ENCODE measurements at regions not wholly inside any gene's neighbourhood (a gene's known extent, or its start where the extent isn't known, plus 50 kb on each side); places are given as distances from the start of the nearest gene placed in this dataset.

DNA sequence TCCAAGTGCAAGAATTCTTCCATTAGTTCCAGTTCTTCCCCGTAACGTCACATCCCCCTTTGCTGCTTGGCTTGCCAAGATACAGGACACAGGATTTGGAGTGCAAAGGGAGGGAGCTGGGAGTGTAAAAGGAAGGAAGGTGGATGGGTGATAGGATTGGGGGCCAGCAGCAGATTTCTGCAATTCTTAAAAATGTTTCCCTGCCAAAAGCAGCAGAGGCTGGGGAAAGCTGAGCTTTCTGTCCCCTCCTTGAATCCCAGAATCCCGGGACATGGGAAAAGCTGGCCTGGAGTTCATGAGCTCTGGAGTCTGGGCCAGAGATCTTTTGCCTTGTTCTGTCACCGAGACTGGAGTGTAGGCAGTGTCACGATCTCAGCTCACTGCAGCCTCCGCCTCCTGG, 60.0 kb upstream of the EPB41L1 start:
- ATAC-seq (no peak), DNase-seq (no peak)
- no peaks in the 10 kb centered on the region for H3K9me3 ChIP-seq (ENCODE audit: low read length)
- POLR2A ChIA-PET (ENCODE audit: unreplicated experiment), result interaction anchor here (0.6 kb wide), 1 partner anchor 8 kb away, joined by 17 read pairs; no protein-coding TSS in a partner anchor
- H3K9ac ChIP-seq (ENCODE audit: low read length), result no peak overlapping the region
- H3K4me3 ChIP-seq (ENCODE audit: low read length), result peak overlapping the region; percentile 82
- CTCF ChIA-PET, result interaction anchor here (0.6 to 1.3 kb wide), 2 partner anchors 44 to 100 kb away, joined by 3 read pairs; no protein-coding TSS in a partner anchor
- BruUV-seq (replicated peaks), result no TSS peak
- H3K36me3 ChIP-seq (ENCODE audit: low read depth, low read length), result no peaks in the 10 kb centered on the region
- intact Hi-C loops (cut with micrococcal nuclease), result no loop called here
- no peak overlapping the region for H3K27ac ChIP-seq (ENCODE audit: low read length)
- peak overlapping the region; percentile 95 for H3K4me2 ChIP-seq (ENCODE audit: low read length)
- no peaks in the 10 kb centered on the region for H3K27me3 ChIP-seq (ENCODE audit: low read length)
- 0 out of 2 replicates have a peak, but pooled peaks cover 9% of the 10 kb centered on the region for H3K79me2 ChIP-seq (ENCODE audit: low read length)
- no peaks in the 10 kb centered on the region for H4K20me1 ChIP-seq (ENCODE audit: low read length)
- no peaks in the 10 kb centered on the region for H3K9me2 ChIP-seq (replicated peaks; ENCODE audit: low read length)
- H3F3A ChIP-seq (ENCODE audit: low read length, unreplicated experiment), result no peaks in the 10 kb centered on the region
- TF ChIP-seq, protein P1, sequence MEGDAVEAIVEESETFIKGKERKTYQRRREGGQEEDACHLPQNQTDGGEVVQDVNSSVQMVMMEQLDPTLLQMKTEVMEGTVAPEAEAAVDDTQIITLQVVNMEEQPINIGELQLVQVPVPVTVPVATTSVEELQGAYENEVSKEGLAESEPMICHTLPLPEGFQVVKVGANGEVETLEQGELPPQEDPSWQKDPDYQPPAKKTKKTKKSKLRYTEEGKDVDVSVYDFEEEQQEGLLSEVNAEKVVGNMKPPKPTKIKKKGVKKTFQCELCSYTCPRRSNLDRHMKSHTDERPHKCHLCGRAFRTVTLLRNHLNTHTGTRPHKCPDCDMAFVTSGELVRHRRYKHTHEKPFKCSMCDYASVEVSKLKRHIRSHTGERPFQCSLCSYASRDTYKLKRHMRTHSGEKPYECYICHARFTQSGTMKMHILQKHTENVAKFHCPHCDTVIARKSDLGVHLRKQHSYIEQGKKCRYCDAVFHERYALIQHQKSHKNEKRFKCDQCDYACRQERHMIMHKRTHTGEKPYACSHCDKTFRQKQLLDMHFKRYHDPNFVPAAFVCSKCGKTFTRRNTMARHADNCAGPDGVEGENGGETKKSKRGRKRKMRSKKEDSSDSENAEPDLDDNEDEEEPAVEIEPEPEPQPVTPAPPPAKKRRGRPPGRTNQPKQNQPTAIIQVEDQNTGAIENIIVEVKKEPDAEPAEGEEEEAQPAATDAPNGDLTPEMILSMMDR (conservative IDR thresholded peaks at IDR 0.05; ENCODE audit: low read depth, low read length), result no peak
- TF ChIP-seq EZH2phosphoT487 (IDR thresholded peaks at IDR 0.05; ENCODE audit: borderline replicate concordance, low read length) (no peak), EZH2 (IDR thresholded peaks at IDR 0.05; ENCODE audit: low read length, unreplicated experiment) (no peak)
- H2AFZ ChIP-seq (ENCODE audit: low read length), result peak overlapping the region; percentile 94
- H3K4me1 ChIP-seq (ENCODE audit: insufficient read depth, low read length), result peaks cover 18% of the 10 kb centered on the region

GRCh38 chr20:36096435-36096834, 58.1 kb upstream of the EPB41L1 start:
- H3K4me2 ChIP-seq (ENCODE audit: low read length), result no peak overlapping the region
- H3K9me3 ChIP-seq (ENCODE audit: low read length), result no peaks in the 10 kb centered on the region
- H3K4me3 ChIP-seq (ENCODE audit: low read length), result no peak overlapping the region
- no peak overlapping the region for H3K27ac ChIP-seq (ENCODE audit: low read length)
- DNase-seq (no peak), ATAC-seq (no peak)
- intact Hi-C loops (cut with micrococcal nuclease), result no loop called here
- no TSS peak for BruUV-seq (replicated peaks)
- H4K20me1 ChIP-seq (ENCODE audit: low read length), result no peaks in the 10 kb centered on the region
- peaks cover 14% of the 10 kb centered on the region for H3K4me1 ChIP-seq (ENCODE audit: insufficient read depth, low read length)
- H3K36me3 ChIP-seq (ENCODE audit: low read depth, low read length), result no peaks in the 10 kb centered on the region
- H3K79me2 ChIP-seq (ENCODE audit: low read length), result 0 out of 2 replicates have a peak, but pooled peaks cover 9% of the 10 kb centered on the region
- H3K9ac ChIP-seq (ENCODE audit: low read length), result no peak overlapping the region
- H3K27me3 ChIP-seq (ENCODE audit: low read length), result no peaks in the 10 kb centered on the region
- CTCF ChIA-PET, result interaction anchor here (0.7 kb wide), 1 partner anchor 42 kb away, joined by 4 read pairs; no protein-coding TSS in a partner anchor
- H2AFZ ChIP-seq (ENCODE audit: low read length), result no peak overlapping the region
- POLR2A ChIA-PET (ENCODE audit: unreplicated experiment), result no interaction called here
- TF ChIP-seq EZH2 (IDR thresholded peaks at IDR 0.05; ENCODE audit: low read length, unreplicated experiment) (no peak), EZH2phosphoT487 (IDR thresholded peaks at IDR 0.05; ENCODE audit: borderline replicate concordance, low read length) (no peak)
- TF ChIP-seq, protein P1 (conservative IDR thresholded peaks at IDR 0.05; ENCODE audit: low read depth, low read length), result no peak
- H3K9me2 ChIP-seq (replicated peaks; ENCODE audit: low read length), result no peaks in the 10 kb centered on the region
- H3F3A ChIP-seq (ENCODE audit: low read length, unreplicated experiment), result no peaks in the 10 kb centered on the region

DNA sequence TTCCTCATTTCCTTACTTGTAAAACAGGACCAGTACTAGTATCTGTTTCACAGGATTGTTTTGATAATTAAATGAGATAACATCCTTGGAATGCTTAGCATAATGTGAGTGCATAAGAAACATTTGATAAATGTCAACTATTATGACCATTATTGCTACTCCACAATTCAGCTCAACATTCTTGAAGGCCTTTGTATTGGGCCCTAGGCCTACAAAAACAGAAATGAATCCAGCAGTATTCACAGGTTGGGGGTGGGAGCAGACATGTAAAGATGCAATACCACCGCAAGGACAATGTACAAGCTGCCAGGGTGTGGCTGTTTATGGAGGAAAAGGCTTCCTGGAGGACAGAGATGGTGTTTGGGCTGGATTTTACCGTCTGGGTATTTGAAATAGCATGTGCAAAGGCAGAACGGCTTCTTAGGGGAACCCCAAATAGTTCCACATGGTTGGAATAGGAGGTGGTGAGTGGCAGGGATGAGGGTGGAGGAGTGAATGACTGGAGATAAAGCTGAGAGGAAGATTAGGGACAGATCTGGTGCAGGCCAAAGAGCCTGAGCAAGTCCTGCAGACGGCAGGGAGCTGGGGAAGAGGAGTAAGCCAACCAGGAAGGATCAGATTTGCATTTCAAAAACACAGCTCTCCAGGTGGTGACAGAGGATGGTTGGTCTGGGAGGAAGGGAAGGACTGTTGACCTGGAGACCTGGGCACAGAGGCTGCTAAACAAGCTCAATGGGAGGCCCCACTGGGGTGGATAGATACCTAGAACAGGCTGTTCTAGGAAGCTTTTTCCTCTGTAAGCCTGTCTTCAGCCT, 57.0 kb upstream of the EPB41L1 start:
- no peaks in the 10 kb centered on the region for H3K9me2 ChIP-seq (replicated peaks; ENCODE audit: low read length)
- H3F3A ChIP-seq (ENCODE audit: low read length, unreplicated experiment), result no peaks in the 10 kb centered on the region
- ChIA-PET POLR2A (ENCODE audit: unreplicated experiment) (no interaction called here), CTCF (interaction anchor here (0.7 kb wide), 1 partner anchor 41 kb away, joined by 3 read pairs; no protein-coding TSS in a partner anchor)
- peaks cover 8% of the 10 kb centered on the region for H3K4me1 ChIP-seq (ENCODE audit: insufficient read depth, low read length)
- H3K27ac ChIP-seq (ENCODE audit: low read length), result no peak overlapping the region
- no peak overlapping the region for H3K4me3 ChIP-seq (ENCODE audit: low read length)
- no peak for ATAC-seq
- no peaks in the 10 kb centered on the region for H3K36me3 ChIP-seq (ENCODE audit: low read depth, low read length)
- DNase-seq, result no peak
- no peak overlapping the region for H2AFZ ChIP-seq (ENCODE audit: low read length)
- H3K4me2 ChIP-seq (ENCODE audit: low read length), result no peak overlapping the region
- no peaks in the 10 kb centered on the region for H3K27me3 ChIP-seq (ENCODE audit: low read length)
- no peaks in the 10 kb centered on the region for H4K20me1 ChIP-seq (ENCODE audit: low read length)
- H3K79me2 ChIP-seq (ENCODE audit: low read length), result 0 out of 2 replicates have a peak, but pooled peaks cover 9% of the 10 kb centered on the region
- TF ChIP-seq, protein P1 (conservative IDR thresholded peaks at IDR 0.05; ENCODE audit: low read depth, low read length), result no peak
- TF ChIP-seq EZH2phosphoT487 (IDR thresholded peaks at IDR 0.05; ENCODE audit: borderline replicate concordance, low read length), result no peak
- TF ChIP-seq EZH2 (IDR thresholded peaks at IDR 0.05; ENCODE audit: low read length, unreplicated experiment), result no peak
- intact Hi-C loops (cut with micrococcal nuclease), result no loop called here
- H3K9ac ChIP-seq (ENCODE audit: low read length), result no peak overlapping the region
- no TSS peak for BruUV-seq (replicated peaks)
- H3K9me3 ChIP-seq (ENCODE audit: low read length), result no peaks in the 10 kb centered on the region

Measured in PC-3 (cell line).